Cerebellar cortex (tissue), 1 donor: ENCODE measurements at regions not wholly inside any gene's neighbourhood (a gene's known extent, or its start where the extent isn't known, plus 50 kb on each side); places are given as distances from the start of the nearest gene placed in this dataset.

Experiments used
- DNase-seq: peaks from one replicate; pipeline ENCODE4 v3.0.0-alpha.2; 2015; ENCODE audit warnings: low spot score

GRCh38 chr5:97729938-97730337 is 546.9 kb upstream of the RIOK2 start:
- no peak for DNase-seq

GRCh38 chr5:97735209-97735608 is 552.2 kb upstream of the RIOK2 start:
- DNase-seq: no peak

GRCh38 chr5:97737608-97738007 is 554.6 kb upstream of the RIOK2 start:
- DNase-seq: no peak

- DNase-seq: no peak
These were observed 562.8 kb upstream of the RIOK2 start for GRCh38 chr5:97745817-97746216.

GRCh38 chr5:97750576-97750975 is 567.5 kb upstream of the RIOK2 start:
- DNase-seq: no peak

GRCh38 chr5:97751540-97751939 is 568.5 kb upstream of the RIOK2 start:
- DNase-seq: no peak

GRCh38 chr5:97752871-97753270 is 569.8 kb upstream of the RIOK2 start:
- no peak for DNase-seq

- DNase-seq: no peak
These were observed 579.4 kb upstream of the RIOK2 start for GRCh38 chr5:97762483-97762882.

- no peak for DNase-seq
These were observed 581.7 kb upstream of the RIOK2 start for GRCh38 chr5:97764700-97765099.

- no peak for DNase-seq
These were observed 595.4 kb upstream of the RIOK2 start for GRCh38 chr5:97778451-97778850.

GRCh38 chr5:97788369-97788768 is 605.3 kb upstream of the RIOK2 start:
- DNase-seq: no peak

GRCh38 chr5:97797994-97798451 is 615.0 kb upstream of the RIOK2 start:
- no peak for DNase-seq

- no peak for DNase-seq
These were observed 618.4 kb upstream of the RIOK2 start for GRCh38 chr5:97801461-97801860.

GRCh38 chr5:97820138-97820537 is 637.1 kb upstream of the RIOK2 start:
- DNase-seq: no peak

GRCh38 chr5:97832645-97833296 is 649.7 kb upstream of the RIOK2 start:
- no peak for DNase-seq

- no peak for DNase-seq
These were observed 651.5 kb upstream of the RIOK2 start for GRCh38 chr5:97834561-97834960.

GRCh38 chr5:97835112-97835511 is 652.1 kb upstream of the RIOK2 start:
- DNase-seq: no peak

GRCh38 chr5:97836816-97837215 is 653.8 kb upstream of the RIOK2 start:
- no peak for DNase-seq

- DNase-seq: no peak
These were observed 655.2 kb upstream of the RIOK2 start for GRCh38 chr5:97838214-97838613.

GRCh38 chr5:97839341-97840086 is 656.5 kb upstream of the RIOK2 start:
- no peak for DNase-seq

GRCh38 chr5:97840643-97841042 is 657.6 kb upstream of the RIOK2 start:
- DNase-seq: no peak

GRCh38 chr5:97842687-97843086 is 659.6 kb upstream of the RIOK2 start:
- no peak for DNase-seq

GRCh38 chr5:97844797-97845196 is 661.8 kb upstream of the RIOK2 start:
- no peak for DNase-seq

- no peak for DNase-seq
These were observed 663.6 kb upstream of the RIOK2 start for GRCh38 chr5:97846643-97847042.
